ENCODE measurements at regions not wholly inside any gene's neighbourhood (a gene's known extent, or its start where the extent isn't known, plus 50 kb on each side); places are given as distances from the start of the nearest gene placed in this dataset.

- no peak for TF ChIP-seq CTCF (IDR thresholded peaks at IDR 0.05)
- peaks cover 0 to 32% (median 24%) of the 10 kb centered on the region in 7 donors for H3K27me3 ChIP-seq
- H3K27ac ChIP-seq: no peak overlapping the region
- intact Hi-C loops (cut with DNase I): no loop called here
- 94% methylated on average over 20 of the region's 20 CpGs for WGBS, 2 donors
- ATAC-seq: no peak
- peaks cover 0 to 7% (median 0%) of the 10 kb centered on the region in 11 donors for H3K9me3 ChIP-seq
- H3K4me3 ChIP-seq: no peak overlapping the region
- H3K36me3 ChIP-seq: no peaks in the 10 kb centered on the region
- H3K4me1 ChIP-seq: no peaks in the 10 kb centered on the region
- no peak for DNase-seq
Observed at GRCh38 chr1:5500541-5500940, 491.7 kb downstream of the NPHP4 start.

- Histone ChIP-seq H3K27me3 (peaks cover 0 to 40% (median 24%) of the 10 kb centered on the region in 7 donors), H3K27ac (no peak overlapping the region), H3K9me3 (peaks cover 0 to 7% (median 0%) of the 10 kb centered on the region in 11 donors), H3K36me3 (no peaks in the 10 kb centered on the region), H3K4me3 (no peak overlapping the region), H3K4me1 (no peaks in the 10 kb centered on the region)
- DNase-seq (no peak), ATAC-seq (no peak)
- intact Hi-C loops (cut with DNase I): no loop called here
- 71 to 72% methylated on average over 6 of the region's 6 CpGs for WGBS, 2 donors
- no peak for TF ChIP-seq CTCF (IDR thresholded peaks at IDR 0.05)
Observed at GRCh38 chr1:5497503-5497902, 494.7 kb downstream of the NPHP4 start.

- peaks cover 0 to 41% (median 27%) of the 10 kb centered on the region in 7 donors for H3K27me3 ChIP-seq
- TF ChIP-seq CTCF (IDR thresholded peaks at IDR 0.05): no peak
- ATAC-seq (peak in 1 of 8 donors; percentile 66), DNase-seq (no peak)
- intact Hi-C loops (cut with DNase I): no loop called here
- WGBS, 2 donors: 78 to 79% methylated on average over 16 of the region's 16 CpGs
- H3K9me3 ChIP-seq: peaks cover 0 to 7% (median 0%) of the 10 kb centered on the region in 11 donors
- H3K36me3 ChIP-seq: no peaks in the 10 kb centered on the region
- H3K27ac ChIP-seq: no peak overlapping the region
- no peaks in the 10 kb centered on the region for H3K4me1 ChIP-seq
- H3K4me3 ChIP-seq: no peak overlapping the region
Observed at GRCh38 chr1:5495596-5496410, 496.4 kb downstream of the NPHP4 start.

- ATAC-seq (peak in 3 of 8 donors; percentile 37 to 57 (median 53)), DNase-seq (no peak)
- Histone ChIP-seq H3K4me3 (no peak overlapping the region), H3K27me3 (peaks cover 0 to 46% (median 29%) of the 10 kb centered on the region in 7 donors), H3K9me3 (peaks cover 0 to 7% (median 0%) of the 10 kb centered on the region in 11 donors), H3K36me3 (no peaks in the 10 kb centered on the region), H3K27ac (no peak overlapping the region), H3K4me1 (no peaks in the 10 kb centered on the region)
- WGBS, 2 donors: 59 to 70% methylated on average over 7 of the region's 7 CpGs
- TF ChIP-seq CTCF (IDR thresholded peaks at IDR 0.05): no peak
- intact Hi-C loops (cut with DNase I): no loop called here
Observed at GRCh38 chr1:5494518-5494917, 497.7 kb downstream of the NPHP4 start.

Data from heart right ventricle (tissue), 16 donors.